GM13977 (cell line): ENCODE measurements at regions not wholly inside any gene's neighbourhood (a gene's known extent, or its start where the extent isn't known, plus 50 kb on each side); places are given as distances from the start of the nearest gene placed in this dataset.

Source experiments
- DNase-seq: peaks from one replicate; pipeline ENCODE4 v3.0.0; 2012; ENCODE audit warnings: low spot score
- CTCF ChIP-seq: IDR thresholded peaks from 2 replicates; pipeline ENCODE4 v1.5.1; 2012; ENCODE audit warnings: mild to moderate bottlenecking, control low read depth; ENCODE audit not compliant: insufficient read depth; ENCODE audit errors: extremely low read depth, missing control alignments
- in situ Hi-C: fragments of 300-500 bp; cut with MboI; formaldehyde crosslinking; loops from one replicate; pipeline ENCODE4 v1.12.0; 2022; ENCODE audit warnings: low sequenced_read_pairs, low pct_unique_long_range_greater_than_20kb, mixed read lengths, inconsistent platforms; ENCODE audit not compliant: unreplicated experiment

- DNase-seq = no peak
- in situ Hi-C loops = no loop called here
- TF ChIP-seq CTCF = no peak
Measured at GRCh38 chr7:42833411-42833810, 78.5 kb downstream of the C7orf25 start.

GRCh38 chr7:42832667-42833066, 79.2 kb downstream of the C7orf25 start:
- DNase-seq = no peak
- in situ Hi-C loops = no loop called here
- no peak for TF ChIP-seq CTCF

GRCh38 chr7:42831718-42832522, 80.0 kb downstream of the C7orf25 start:
- DNase-seq = no peak
- TF ChIP-seq CTCF = peak; percentile 32
- in situ Hi-C loops = no loop called here

- in situ Hi-C loops = no loop called here
- DNase-seq = no peak
- TF ChIP-seq CTCF = no peak
Measured at GRCh38 chr7:42831006-42831717, 80.7 kb downstream of the C7orf25 start.

- DNase-seq = no peak
- in situ Hi-C loops = no loop called here
- TF ChIP-seq CTCF = no peak
Measured at GRCh38 chr7:42812779-42813178, 99.1 kb downstream of the C7orf25 start.

- in situ Hi-C loops = no loop called here
- no peak for DNase-seq
- TF ChIP-seq CTCF = no peak
Measured at GRCh38 chr7:42805601-42806000, 106.3 kb downstream of the C7orf25 start.
